ENCODE measurements at regions not wholly inside any gene's neighbourhood (a gene's known extent, or its start where the extent isn't known, plus 50 kb on each side); places are given as distances from the start of the nearest gene placed in this dataset.

- TF ChIP-seq ZNF503 (CRISPR knock-in tag; IDR thresholded peaks at IDR 0.05): no peak
Observed at GRCh38 chr2:120402508-120402907, 56.6 kb downstream of the INHBB start (continued).

GRCh38 chr2:120403261-120403660 lies 57.3 kb downstream of the INHBB start:
- ATAC-seq: no peak
- no peaks in the 10 kb centered on the region for H4K20me1 ChIP-seq (ENCODE audit: insufficient read depth, low read length)
- WGBS (ENCODE audit: low lambda C conversion rate): 65% methylated on average over 4 of the region's 5 CpGs
- no peak for FAIRE-seq
- H3K9me3 ChIP-seq (ENCODE audit: low read length): no peaks in the 10 kb centered on the region
- no peak overlapping the region for H3K4me2 ChIP-seq (ENCODE audit: low read depth, low read length)
- peaks cover 0 to 12% of the 10 kb centered on the region in 2 experiments; a peak in 2 of 5 replicates for H3K27me3 ChIP-seq (ENCODE audit: control insufficient read depth in 1 of 2, insufficient read depth in 2 of 2, low read length in 2 of 2)
- intact Hi-C loops (cut with micrococcal nuclease; ENCODE audit: unreplicated experiment): no loop called here
- POLR2A ChIA-PET: no interaction called here
- TF ChIP-seq, protein P1, sequence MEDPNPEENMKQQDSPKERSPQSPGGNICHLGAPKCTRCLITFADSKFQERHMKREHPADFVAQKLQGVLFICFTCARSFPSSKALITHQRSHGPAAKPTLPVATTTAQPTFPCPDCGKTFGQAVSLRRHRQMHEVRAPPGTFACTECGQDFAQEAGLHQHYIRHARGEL (CRISPR knock-in tag; IDR thresholded peaks at IDR 0.05): no peak
- TF ChIP-seq, protein P2, sequence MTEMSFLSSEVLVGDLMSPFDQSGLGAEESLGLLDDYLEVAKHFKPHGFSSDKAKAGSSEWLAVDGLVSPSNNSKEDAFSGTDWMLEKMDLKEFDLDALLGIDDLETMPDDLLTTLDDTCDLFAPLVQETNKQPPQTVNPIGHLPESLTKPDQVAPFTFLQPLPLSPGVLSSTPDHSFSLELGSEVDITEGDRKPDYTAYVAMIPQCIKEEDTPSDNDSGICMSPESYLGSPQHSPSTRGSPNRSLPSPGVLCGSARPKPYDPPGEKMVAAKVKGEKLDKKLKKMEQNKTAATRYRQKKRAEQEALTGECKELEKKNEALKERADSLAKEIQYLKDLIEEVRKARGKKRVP (CRISPR knock-in tag; IDR thresholded peaks at IDR 0.05): peak in 1 of 2 experiments; percentile 75; a peak in 2 of 4 replicates
- no peaks in the 10 kb centered on the region for H3K79me2 ChIP-seq (ENCODE audit: insufficient read depth, low read length)
- no peak overlapping the region for H3K4me3 ChIP-seq (replicated peaks in 1 of 3; ENCODE audit: insufficient read depth in 1 of 3, low read depth in 2 of 3, low read length in 3 of 3)
- no peak overlapping the region for H3K27ac ChIP-seq (ENCODE audit: extremely low read length, insufficient read depth, low read length)
- no peak overlapping the region for H3K9ac ChIP-seq (ENCODE audit: insufficient read depth, low read depth, low read length)
- in situ Hi-C loops (cut with HindIII; ENCODE audit: extremely low pct_ligation_motif_present, low pct_unique_long_range_greater_than_20kb): no loop called here
- peaks cover 49% of the 10 kb centered on the region for H3K4me1 ChIP-seq (ENCODE audit: insufficient read depth, low read length)
- CTCF ChIA-PET (ENCODE audit: low intra/inter-chr PET ratio, low total read pairs): no interaction called here
- no peak for DNase-seq (ENCODE audit: low spot score)
- no peaks in the 10 kb centered on the region for H3K36me3 ChIP-seq (replicated peaks in 1 of 2; ENCODE audit: control insufficient read depth in 1 of 2, insufficient read depth in 2 of 2, low read length in 2 of 2)
- H2AFZ ChIP-seq (ENCODE audit: low read length): no peak overlapping the region
- BruUV-seq (replicated peaks): no TSS peak
